Mammary epithelial cell (primary cell): ENCODE measurements at regions not wholly inside any gene's neighbourhood (a gene's known extent, or its start where the extent isn't known, plus 50 kb on each side); places are given as distances from the start of the nearest gene placed in this dataset.

Source experiments
- CTCF ChIP-seq, 2 donors: IDR thresholded peaks in 1 of 2; conservative IDR thresholded peaks in 1 of 2; 2 replicates each; pipeline ENCODE4 v1.5.1; 2011 to 2012; ENCODE audit warnings: inconsistent platforms in 2 of 2, low read length in 2 of 2, mild to moderate bottlenecking in 2 of 2, control low read depth in 1 of 2, low read depth in 1 of 2; ENCODE audit not compliant: insufficient read depth in 1 of 2; ENCODE audit errors: extremely low read depth in 1 of 2
- EZH2 ChIP-seq: IDR thresholded peaks from 2 replicates; pipeline ENCODE4 v1.6.1; 2012; ENCODE audit warnings: low read length, inconsistent platforms, borderline replicate concordance

GRCh38 chr14:101077481-101078074, 174.1 kb upstream of the RTL1 start:
- TF ChIP-seq CTCF (conservative IDR thresholded peaks at IDR 0.05 in 1 of 2, IDR thresholded peaks at IDR 0.05 in 1 of 2; ENCODE audit: extremely low read depth in 1 of 2, insufficient read depth in 1 of 2, low read depth in 1 of 2, low read length in 2 of 2): no peak
- no peak for TF ChIP-seq EZH2
